GM21515 (cell line): ENCODE measurements at regions not wholly inside any gene's neighbourhood (a gene's known extent, or its start where the extent isn't known, plus 50 kb on each side); places are given as distances from the start of the nearest gene placed in this dataset.
A peak's percentile ranks its signal among the peaks of the same experiment; 100 is the strongest.
"Not testable (repeated sequence)": the region's sequence is repeated elsewhere in the genome, so short reads cannot be mapped to it uniquely, and the experiment has no call there.

ENCODE experiments used
- ATAC-seq: cut with Tn5 transposase; IDR thresholded peaks from one replicate; pipeline ENCODE4 v1.9.1; 2021; ENCODE audit not compliant: unreplicated experiment

- ATAC-seq: peak; percentile 95
These were observed 81.8 kb upstream of the FAM204A start for GRCh38 chr10:118423800-118424442.

DNA sequence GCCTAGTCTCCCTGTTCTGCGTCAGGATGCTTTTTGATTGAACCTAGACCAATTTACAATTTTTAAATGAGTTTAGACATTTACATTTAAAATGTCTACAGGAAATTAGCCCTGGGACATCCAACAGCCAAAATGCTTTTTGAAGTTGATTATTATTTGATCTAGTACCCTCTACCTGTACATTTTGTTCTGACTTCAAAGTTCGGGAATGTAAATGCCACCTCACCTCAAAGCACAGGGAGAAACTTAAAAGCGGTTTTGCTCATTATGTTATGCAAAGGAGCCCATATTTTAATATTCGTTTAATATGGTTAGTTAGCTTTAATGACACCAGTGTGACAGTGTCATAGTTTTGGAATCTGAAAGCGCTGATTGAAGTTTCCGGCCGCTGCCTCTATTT lies 80.1 kb upstream of the FAM204A start:
- ATAC-seq: no peak

GRCh38 chr10:118420049-118420448 lies 77.9 kb upstream of the FAM204A start:
- not testable (repeated sequence) for ATAC-seq

DNA sequence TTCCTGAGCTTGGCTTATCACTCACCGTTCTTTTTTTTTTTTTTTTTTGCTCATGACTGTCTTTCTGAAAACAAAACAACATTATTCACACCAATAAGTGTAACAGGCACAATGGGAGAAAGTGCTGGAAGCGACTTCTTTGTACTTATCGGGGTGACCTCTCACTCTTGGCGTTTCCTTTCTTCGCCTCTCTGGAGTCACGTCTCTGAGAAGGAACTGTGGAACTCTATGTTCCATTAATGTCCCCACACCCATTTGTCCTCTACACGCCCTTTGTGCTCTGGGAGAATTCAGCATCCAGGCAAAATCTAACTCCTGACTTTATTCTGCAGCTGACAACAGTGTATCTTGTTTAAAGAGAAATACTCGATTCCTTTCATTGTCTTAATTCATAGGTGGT lies 70.8 kb upstream of the FAM204A start:
- ATAC-seq: no peak

- no peak for ATAC-seq
These were observed 70.1 kb upstream of the FAM204A start for GRCh38 chr10:118412132-118412760.

- no peak for ATAC-seq
These were observed 67.2 kb upstream of the FAM204A start for GRCh38 chr10:118409295-118409694.

GRCh38 chr10:118408181-118408580 lies 66.1 kb upstream of the FAM204A start:
- ATAC-seq: no peak

DNA sequence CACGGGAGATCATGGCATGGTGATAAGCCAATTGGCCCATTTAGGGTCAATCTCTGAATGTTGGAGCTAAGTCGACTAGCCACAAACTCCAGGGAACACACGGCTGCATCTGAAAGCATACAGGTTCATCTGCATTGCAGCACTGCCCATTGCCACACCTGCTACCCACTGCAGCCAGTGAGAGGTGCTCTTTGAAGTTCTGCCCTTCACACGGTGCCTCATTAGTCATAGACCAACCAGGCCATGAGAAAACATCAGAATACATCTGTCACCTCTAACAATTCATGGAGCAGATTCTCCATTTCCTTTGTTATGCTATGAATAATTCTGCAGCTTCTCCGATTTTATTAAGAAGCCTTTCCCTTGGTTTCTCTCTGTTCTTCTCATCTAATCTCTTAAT lies 65.7 kb upstream of the FAM204A start:
- no peak for ATAC-seq

DNA sequence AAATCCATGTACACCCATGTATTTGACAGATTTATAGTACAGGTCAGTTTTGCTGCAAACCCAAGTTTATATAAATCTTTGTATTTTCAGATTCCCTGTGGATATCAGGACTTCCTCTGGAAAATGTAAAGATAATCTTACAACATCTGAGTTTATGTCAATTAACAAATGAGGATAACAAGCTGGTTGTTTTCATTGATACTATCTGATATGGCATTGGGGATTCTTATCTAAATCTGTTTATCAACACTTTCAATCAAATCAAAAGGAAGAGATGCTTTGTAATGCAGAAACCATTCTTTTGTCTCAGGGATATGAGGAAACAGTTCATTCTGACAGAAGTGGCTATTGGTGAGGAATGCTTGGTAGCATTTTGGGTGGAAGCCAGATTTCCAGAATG lies 64.9 kb upstream of the FAM204A start:
- no peak for ATAC-seq

- ATAC-seq: no peak
These were observed 63.8 kb upstream of the FAM204A start for GRCh38 chr10:118405928-118406327.

DNA sequence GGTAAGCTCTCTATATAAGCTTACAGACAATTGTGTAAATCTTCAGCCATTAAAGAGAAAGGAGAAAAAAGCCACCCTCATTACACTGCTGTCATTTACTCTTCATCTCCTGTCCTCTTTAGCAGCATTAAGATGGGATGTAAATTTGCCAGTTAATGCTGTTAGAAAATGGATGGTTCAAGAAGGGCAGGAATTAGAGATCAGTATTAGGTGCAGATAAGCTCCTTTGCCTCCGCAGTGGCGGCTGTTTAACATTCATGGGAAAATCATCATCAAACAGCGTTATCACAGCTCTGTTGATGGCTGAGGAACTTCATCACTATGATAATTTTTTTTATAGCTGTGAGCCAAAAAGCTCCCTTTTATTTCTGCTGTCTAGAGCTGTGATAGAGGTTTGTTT lies 61.8 kb upstream of the FAM204A start:
- ATAC-seq: no peak

GRCh38 chr10:118401708-118402193 lies 59.6 kb upstream of the FAM204A start:
- ATAC-seq: no peak

DNA sequence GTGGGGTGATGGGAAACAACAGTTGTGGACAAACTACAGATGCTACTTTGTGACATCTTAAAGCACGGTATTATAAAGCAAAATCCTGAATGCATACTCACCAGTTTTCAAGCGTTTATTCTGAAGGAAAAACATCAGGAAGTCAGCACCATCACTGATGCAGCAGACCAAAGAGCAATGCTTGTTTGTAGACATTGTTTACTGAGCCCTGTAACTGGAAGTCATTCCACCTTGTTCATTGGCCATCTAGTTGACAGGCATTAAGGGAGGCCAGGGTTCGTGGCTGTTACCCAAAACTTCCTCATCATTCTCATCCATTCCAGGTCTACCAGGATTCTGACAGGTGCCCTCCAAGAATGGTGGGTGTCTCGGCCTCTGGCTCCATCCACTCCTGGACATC lies 55.3 kb upstream of the FAM204A start:
- ATAC-seq: no peak

DNA sequence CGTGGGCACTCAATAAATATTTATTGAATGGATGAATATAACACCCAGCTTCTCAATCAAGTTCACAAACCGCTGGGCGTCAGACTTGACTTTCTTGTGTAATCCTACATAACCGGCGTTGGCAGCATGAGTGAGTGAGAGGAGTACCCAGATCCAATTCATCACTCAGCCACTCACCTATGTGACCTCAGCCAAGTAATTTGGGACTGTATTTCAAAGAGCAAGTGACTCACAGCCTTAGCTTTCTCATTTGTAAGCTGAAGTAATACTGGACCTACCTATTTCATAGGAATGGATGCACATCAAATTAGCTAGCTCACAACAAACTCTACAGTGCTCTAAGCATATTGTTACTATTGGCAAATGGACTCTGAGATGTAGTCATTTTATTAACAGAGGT lies 53.8 kb upstream of the FAM204A start:
- no peak for ATAC-seq

DNA sequence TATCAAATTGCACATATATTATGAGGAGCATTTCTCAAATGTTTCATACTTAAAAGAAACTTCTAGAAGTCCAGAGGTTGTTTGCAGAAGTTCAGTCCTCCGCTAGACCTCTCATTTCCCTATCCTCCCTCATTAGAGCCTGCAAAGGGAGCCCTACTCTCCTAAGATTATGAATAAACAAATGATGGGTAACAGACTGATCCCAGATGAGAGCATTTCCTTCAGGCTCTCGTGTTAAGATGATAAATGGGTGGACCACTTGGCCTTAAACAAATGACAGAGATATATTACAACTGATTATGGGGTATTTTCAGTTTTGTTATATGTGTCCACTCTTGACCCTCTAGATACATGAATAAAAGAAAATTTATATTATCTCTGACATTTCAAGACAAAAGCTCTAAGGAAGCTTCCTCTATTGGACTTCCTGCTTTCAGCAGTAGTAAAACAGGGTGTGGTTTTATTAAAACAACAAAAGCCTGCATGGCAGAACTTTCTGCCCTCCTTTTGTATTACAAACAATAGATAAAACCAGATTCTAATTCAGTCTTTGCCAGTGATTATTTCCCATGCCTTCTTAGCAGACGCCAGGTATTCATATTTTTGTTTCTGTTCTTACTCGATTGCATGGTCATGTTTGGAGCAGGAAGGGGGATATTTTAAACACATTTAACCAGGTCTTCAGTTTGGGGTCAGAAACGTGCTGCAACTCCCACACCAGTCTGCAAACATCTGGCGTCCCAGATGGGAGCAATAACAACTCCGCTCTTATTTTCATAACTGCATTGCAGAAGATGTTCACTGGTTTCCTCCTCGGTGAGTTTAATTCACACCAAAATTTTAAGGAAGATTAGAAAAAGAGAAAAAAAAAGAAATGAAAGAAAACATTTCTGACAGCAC lies 52.4 kb upstream of the FAM204A start:
- ATAC-seq: no peak

DNA sequence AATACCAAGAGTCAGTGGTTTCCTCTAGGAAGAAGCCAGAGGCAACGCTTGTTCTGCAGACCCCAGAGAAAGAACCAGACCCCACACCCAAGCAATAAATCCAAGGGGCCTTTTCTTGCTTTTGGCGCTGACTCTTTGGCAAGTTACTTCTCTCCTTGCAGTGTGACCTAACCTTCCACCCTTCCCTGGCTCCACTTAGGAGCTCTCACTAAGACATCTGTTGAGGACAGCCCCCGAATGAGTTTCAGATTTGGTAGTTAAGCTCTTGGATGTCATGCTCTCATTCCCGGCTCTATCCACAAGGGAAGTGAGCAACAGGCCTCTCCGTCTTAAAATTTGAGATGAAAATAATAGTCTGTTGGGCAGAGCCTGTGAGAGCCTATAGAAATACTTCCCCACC lies 50.6 kb upstream of the FAM204A start:
- ATAC-seq: no peak
